HUDEP-2 (cell line): ENCODE measurements at regions not wholly inside any gene's neighbourhood (a gene's known extent, or its start where the extent isn't known, plus 50 kb on each side); places are given as distances from the start of the nearest gene placed in this dataset.
A peak's percentile ranks its signal among the peaks of the same experiment; 100 is the strongest.
"Not testable (repeated sequence)": the region's sequence is repeated elsewhere in the genome, so short reads cannot be mapped to it uniquely, and the experiment has no call there.

ENCODE experiments used
- DNase-seq, 76 experiments: peaks; one replicate each; lab custom pipeline; 2025; ENCODE audit not compliant: unreplicated experiment in 76 of 76; lab: John Stamatoyannopoulos, UW

DNA sequence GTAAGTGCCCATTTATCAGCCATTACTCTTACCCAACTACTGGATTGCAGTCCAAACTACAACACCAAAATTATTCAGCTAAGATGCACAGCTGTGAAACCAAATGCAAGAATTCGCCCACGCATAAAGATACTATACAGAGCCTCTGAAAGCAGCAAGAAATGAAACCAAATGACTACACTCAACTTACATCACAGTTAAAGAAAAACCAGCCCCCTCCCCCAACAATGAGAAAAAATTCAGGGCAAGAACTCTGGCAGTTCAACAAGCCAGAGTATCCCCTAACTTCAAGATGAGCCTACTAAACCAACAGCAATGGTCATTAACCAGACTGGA is 209.1 kb upstream of the VWC2 start:
- DNase-seq = no peak

DNA sequence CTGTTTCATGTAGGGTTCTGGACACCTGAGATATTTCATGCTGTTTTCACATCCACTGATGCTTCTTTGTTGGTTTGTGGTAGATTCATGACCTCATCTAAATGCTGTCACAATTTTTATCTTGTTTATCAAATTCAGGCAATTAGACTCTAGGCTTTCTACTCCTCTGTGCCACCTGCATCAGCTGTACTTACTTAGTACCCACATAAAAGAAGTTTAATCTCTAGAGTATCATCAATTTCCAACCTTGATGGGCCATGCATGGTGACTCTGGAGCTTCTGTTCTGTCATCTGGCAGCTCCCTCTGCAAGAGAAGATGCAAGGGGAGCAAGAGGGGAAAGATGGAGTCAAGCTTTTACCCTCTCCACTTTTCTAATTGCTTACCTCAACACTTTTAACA is 195.9 kb upstream of the VWC2 start:
- DNase-seq = no peak

DNA sequence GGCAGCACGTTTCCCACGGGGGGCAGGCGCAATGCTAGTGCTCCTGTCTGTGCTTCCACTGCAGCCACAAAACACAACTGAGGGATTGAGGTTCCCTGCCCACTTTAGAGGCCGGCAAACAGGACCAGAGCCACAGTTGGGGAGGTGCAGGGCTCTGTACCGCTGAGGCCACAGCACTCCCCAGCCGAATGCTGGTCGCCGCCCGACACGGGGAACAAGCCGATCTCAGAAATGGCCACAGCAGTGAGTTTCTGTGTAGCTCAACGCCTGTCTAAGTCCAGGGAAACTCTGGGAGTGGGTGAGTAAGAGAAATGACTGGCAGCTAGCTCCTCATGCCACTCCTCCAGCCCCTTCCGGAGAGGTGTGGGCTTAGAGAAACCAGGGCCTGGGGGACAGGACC is 194.0 kb upstream of the VWC2 start:
- no peak for DNase-seq

DNA sequence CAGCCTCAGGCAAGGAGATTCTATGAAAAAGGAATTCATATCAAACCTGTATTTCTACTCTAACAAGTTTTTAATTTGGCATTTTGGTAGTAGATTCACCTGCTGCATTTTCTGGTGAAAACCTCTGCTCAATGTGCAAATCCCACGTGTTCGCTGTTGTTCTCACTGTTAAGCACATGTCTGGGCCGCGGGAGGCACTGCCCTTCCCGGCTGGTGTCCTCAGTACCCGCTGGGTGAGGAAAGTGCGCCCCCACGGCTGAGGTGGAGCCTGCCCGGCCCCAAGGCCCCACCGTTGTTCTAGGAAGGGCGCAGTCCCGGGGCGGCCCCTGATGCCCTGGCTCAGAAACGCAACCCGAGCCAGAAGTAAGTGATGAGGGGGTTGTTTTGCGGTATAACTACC is 193.4 kb upstream of the VWC2 start:
- peak in 1 of 76 experiments; percentile 1 for DNase-seq

DNA sequence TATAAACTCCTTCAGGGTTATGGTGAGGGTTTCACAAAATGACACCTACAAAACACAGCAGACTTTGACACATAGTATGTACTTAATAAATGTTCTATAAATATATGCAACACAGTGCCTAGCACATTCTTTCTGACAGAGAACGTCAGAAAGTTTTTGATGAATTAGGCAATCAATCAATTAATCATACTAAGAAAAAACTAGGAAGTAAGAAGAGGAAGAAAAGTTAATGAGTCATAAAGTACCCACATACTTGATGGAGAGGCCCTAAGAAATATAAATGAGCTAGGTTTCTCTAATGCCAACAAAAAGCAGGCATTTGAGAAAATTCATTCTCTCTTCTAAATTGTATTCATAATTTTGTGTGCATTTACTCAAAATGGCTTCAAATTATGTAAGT is 192.7 kb upstream of the VWC2 start:
- DNase-seq = no peak

DNA sequence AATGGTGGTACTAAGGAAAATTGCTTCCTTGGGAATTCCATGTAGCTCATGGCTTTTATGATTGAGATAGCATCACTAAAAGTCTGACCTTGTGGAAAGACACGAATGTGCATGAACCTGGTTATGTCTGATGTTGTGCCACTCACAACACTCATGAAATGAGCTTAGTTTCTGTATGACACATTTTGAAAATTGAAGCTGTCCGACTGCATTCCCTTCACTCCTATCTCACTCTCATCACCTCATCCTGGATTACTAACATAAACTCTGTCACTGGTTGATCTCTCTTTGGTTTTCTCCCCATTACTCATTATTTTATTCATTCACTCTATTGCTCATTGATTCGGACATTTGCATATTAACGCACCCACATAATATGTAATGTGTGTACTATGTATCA is 190.0 kb upstream of the VWC2 start:
- no peak for DNase-seq

DNA sequence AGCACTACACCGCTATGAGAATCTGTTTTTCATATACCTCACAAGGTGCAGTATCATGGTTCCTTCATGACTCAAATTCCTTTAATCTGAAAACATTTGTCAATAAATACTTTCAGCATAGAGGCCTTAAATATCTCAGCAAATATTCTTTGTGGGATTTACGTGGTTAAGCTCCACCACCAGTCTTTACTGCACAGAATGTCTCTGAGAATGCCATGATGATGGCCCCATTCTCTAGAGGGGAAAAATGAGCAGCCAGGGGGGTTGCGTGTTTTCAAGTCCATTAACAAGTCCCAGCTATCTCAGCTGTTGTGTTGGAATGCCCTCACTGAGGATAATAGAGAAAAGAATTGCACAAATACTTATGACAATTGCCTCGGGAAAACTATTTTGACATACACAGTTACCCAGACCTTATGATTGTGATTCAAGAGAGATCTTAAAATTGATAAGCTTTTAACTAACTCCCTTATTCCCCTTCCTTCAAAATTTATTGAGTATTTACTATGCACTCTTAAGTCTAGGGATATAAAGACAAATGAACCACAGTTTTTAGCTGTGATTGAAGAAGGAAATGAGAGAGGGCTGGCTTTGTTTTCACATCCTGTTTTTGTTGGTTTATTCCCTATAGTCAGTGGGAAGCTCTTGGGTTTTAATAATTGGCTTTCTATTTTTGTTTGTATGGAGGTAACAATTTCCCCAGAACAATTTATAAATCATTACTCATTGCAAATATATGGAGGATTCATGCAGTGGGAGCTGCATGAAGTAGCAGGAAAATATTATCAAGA is 176.5 kb upstream of the VWC2 start:
- DNase-seq = no peak

DNA sequence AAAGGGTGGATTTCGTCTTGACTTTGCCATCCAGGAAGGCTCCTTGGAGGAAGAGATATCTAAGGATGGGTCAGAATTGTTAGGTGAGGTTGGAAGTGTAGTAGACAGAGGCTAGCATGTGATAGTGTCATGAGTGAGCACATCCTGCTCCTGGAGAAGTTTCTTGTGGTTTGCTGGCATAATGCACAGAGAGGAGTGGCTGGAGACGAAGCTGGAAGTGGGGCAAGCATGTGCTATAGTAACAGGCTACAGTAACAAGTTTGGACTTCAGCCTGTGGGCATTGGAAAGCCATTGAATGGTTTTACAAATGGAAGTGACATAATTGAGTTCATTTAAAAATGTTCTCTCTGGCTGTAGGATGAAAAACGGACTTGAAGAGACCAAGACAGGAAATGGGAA is 175.6 kb upstream of the VWC2 start:
- DNase-seq = no peak

DNA sequence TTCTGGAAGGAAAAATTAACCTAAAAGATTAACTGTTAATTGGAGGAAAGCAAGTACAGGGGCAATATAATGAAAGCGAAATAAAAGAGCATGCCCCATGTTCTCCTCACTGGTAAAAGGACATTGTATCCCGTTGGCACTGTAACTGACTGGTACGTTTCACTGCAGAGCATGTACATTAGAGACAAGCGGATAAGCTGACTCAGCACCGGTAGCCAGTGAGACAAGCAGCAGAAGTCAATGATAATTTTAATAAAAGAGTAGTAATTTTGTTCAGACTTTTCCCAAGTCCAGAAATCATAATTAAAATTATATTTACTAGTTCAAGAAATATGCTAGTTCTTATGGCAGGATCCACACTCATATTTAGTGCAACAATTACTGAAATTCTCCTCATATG is 161.5 kb upstream of the VWC2 start:
- no peak for DNase-seq

DNA sequence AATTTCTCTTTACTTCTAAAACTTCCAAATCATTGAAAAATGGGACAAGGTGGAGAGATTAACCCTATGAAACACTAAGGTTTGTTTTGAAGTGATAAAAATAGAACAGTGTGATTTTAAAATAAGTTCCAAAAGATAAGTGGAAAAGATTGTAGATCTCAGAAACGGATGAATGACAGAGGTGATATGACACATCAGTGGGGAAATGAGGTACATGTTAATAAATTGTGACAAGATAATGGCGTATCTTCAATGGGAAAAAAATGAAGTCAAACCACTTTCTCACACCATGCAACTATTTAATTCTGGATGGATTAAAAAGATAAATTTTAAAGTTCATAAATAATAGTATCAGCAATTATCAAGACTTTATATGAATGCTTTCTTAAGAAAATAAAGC is 159.7 kb upstream of the VWC2 start:
- DNase-seq = no peak

DNA sequence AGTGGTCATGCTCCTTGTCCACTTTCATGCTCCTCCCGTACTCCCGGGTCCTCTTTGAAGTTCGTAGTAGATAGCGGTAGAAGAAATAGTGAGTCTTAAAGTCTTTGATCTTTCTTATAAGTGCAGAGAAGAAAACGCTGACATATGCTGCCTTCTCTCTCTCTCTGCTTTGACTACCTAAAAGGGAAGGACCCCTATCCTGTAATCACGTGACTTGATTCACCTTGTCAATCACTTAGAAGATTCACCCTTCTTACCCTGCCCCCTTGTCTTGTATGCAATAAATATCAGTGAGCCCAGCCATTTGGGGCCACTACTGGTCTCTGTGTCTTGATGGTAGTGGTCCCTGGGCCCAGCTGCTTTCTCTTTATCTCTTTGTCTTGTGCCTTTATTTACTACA is 158.5 kb upstream of the VWC2 start:
- not testable (repeated sequence) for DNase-seq

DNA sequence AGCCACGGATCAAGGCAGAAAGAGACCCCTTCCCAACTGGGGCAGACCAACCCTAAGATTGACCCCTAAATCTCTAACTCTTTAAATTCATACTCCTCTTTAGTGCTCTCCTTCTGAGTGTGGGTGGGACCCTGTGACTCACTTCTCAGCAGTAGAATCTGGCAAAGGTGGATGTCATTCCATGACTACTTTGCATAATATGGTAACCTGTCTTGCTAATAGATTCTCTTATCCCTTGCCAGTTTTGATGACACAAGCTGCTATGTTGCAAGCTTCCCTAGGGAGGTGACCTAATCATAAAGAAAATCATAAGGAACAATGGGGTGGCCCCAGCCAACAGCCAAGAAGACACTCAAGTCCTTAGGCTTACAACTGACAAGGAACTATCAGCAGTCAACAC is 155.4 kb upstream of the VWC2 start:
- DNase-seq = no peak

DNA sequence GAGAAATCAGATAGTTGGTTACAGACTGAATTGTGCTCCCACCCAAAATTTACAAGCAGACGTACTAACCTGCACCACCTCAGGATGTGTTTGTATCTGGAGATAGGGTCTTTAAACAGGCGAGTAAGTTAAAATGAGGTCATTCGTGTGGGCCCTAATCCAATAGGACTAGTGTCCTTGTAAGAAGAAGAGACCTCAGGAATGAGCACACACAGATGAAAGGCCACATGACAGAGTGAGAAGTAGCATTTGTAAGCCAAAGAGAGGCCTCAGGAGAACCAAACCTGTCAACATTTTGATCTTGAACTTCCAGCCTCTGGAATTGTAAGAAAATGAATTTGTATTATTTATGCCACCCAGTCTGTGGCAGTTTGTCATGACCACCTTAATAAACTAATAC is 149.5 kb upstream of the VWC2 start:
- DNase-seq = no peak

DNA sequence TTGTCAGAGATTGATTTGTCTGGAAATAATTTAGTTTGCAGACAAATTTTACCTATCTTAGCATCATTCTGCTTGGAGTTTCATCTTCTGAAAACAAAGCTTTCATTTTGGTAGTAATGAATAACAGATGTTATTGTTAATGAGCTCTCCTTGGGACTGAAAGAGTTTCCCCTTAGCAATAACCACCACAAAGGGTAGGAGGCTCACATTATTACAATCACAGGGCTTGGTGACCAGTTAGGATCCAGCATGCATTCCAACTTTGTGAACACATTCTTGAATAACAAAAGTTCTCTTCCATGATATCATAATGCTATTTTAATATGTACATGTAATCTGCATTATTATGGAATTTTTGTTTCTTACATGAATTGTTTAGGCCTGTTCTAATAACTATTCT is 148.8 kb upstream of the VWC2 start:
- no peak for DNase-seq

DNA sequence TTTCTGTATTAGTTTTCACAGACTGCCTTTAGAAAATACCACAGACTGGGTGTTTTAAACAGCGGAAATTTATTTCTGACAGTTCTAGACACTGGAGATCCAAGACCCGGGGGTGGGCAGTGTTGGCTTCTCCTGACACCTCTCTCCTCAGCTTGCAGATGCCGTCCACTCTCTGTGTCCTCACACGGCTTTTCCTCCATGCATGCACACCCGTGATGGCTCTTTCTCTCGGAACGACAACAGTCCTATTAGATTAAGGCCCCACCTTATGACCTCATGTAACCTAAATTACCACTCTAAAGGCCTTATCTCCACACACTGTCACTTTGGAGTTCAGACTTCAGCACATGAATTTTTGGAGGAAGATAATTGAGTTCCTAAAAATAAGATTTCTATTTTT is 142.9 kb upstream of the VWC2 start:
- peak in 5 of 76 experiments; percentile 3 to 28 (median 22) for DNase-seq

DNA sequence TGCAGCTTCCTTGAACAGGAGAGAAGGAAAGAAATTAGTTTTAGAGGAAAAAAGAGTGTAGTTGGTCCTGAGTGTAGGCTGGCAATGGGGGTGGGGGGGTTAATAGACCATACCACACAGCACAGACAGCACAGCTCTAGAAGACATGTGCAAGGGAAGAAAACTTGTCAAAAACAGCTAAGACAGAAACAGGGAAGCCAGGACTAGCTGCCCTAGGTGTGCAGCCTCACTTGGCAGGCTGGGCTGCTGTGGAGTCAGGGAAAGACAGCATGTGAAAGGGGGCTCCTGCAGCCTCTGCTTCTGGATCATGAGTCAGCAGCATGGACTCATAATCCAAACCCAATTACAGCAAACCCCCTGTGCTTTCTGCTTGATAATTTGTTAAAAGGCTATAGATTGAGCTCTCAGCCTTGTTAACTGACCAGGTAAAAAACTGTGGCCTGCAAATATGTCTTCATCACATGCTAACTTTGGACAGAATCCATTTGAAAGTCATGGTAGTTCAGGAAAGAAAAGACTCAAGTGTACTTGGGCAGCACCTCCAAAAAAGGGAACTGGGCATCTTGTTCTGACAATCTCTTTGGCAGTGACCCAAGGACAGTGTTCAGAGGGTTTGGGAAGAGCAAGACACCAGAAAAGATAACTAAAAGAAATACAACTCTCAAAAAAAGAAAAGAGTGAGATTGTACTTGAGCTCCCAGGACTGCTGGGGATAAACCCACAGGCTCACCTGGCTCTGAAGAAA is 142.2 kb upstream of the VWC2 start:
- DNase-seq = peak in 32 of 76 experiments; percentile 3 to 57 (median 36)

DNA sequence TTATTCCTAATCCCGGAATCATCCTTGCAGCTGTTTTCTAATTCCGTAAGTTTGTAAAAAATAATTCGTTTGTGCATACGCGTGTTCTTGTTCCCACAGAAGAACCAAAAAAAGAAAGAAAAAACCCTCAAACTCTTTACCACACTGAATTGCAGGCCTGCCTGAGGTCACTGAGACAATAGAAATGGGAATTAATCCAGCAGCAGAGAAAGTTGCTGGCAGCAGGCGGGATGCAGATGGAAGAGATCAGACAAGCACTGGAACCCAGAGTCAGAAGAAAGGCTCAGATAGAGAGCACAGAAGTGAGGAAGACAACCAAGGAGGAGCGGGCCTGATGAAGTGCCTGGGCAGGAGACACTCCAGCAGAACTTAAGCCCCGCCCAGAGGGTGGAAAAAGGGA is 141.5 kb upstream of the VWC2 start:
- DNase-seq = no peak

DNA sequence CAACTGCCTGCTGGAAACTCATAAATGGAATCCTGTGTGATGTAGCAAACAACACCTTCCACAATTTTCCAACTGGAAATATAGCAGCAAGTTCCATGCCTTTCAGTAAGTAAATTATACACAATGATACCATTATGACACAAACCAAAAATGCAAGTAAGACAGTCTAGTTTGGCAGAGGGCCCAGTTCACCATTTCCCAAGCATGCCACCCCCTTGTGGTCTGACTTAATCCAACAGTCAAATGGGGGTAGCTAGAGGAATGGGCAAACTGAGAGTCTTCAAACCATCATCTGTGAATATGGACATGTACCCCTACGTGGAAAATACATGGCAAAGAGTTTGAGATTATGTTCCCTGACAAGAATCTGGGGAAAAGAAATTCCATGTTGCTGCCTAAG is 137.6 kb upstream of the VWC2 start:
- peak in 6 of 76 experiments; percentile 2 to 33 (median 15) for DNase-seq

DNA sequence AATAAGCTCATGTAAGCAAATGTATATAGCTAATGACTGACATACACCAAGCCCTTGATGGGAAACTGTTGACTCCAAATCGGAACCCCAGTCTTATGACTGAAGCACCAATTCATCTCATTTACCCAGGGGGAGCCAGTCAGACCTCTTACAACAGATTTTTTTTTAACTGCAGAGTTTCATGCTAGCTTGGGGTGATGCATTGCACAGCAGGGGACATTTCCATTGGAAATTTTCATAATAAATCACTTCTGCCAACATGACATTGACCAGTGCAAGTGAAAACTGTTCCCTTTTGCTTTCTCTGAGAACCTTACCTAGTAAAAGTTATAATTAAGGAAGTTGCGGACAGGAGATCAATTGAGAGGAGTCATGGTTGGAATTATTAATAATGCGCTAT is 137.0 kb upstream of the VWC2 start:
- no peak for DNase-seq

DNA sequence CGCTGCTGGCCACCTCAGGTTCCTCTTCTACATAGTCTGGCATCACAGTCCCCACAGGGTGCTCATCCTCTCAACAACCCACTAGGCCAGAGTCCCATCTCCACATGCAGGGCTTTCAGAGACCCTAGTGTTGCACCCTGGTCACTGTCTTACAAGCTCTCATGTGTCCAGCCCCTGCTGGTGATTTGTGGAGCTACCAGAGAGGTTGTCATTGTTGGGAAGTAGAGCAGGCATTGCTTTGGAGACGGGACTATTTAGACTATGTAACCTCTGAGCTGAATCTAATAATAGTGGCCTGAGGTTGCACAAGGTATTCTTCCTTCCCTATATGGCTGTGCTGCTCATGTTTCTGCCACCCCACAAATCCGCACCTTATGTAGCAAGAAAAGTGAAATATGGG is 135.3 kb upstream of the VWC2 start:
- peak in 1 of 76 experiments; percentile 1 for DNase-seq

DNA sequence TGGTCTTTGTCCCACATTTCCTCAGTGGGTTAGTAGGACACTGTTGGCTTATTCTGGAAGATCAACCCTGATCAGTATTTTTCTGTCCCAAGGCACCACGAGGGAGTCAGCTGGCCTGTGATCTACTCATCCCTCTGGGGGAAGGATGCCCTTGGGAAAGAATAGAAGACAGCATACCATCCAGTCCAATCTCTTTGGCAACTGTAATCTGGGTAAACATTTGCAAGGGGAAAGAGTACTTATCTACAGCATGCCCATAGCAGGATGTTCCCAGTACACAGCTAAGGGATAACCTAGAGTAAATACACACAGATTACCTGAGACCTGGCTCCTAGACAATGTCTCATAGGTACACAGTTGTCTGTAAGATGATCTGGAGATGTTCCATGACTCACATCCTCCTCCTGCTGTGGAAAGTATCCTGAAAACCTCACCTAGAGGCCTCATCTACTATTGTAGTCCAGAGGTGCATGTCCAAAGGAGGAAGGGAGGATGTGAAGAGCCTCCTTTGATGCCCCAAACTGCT is 134.3 kb upstream of the VWC2 start:
- DNase-seq = no peak

DNA sequence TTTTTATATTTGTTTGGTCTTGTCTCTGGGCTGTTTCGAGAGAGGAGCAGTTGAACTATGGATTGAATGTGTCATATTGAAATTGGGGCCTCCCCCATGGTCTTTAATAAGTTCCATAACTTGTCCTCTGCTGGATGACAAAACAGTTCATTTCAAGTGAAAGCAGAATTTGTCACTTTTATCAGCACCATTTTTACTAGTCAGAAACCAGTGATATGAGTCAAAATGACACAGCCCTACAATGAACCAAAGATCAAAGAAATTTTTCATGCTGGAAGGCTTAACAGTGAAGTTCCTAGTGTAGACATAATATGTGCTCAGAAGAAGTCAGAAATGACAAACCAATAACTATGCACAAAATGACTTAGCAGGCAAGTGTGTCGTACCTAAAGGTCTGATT is 133.6 kb upstream of the VWC2 start:
- no peak for DNase-seq
